D341Med (cell line): ENCODE measurements at regions not wholly inside any gene's neighbourhood (a gene's known extent, or its start where the extent isn't known, plus 50 kb on each side); places are given as distances from the start of the nearest gene placed in this dataset.

Source experiments
- DNase-seq: peaks from one replicate; pipeline ENCODE4 v3.0.0; 2012; ENCODE audit warnings: low spot score

DNA sequence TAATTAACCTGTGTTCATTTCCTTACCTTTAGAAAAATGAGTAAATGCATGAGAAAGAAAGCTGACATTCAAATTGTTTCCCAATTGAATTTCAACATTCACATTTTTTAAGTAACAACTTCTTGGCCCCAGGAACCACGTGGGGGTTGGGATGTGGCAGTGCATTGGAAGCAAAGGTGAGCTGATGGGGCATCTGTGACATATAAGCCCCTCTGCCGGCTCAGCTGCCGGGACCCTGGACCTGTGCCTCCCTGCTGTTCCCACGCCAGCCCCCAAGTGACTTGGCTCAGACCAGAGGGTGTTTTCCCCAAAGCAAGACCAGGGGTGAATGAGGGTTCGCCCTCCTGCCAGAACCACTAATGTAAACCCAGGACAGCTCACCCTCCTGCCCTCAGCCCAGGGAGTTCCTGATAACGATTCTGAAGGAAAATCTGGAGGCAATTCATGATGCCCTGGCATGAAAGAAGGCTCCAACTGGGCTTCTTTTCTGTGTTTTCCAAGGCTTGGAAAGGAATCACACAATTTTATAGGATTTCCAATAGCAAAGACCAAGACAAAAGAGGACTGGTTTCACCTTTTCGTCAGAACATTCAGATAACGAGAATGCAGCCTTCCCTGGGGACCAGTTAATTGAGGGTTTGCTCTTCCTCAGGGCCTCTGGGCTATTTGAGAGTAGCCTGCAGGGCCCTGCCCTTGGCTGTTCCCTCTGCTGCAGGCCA, 193.2 kb upstream of the TWIST2 start:
- DNase-seq, result no peak

- no peak for DNase-seq
Observed at GRCh38 chr2:238655198-238655860, 192.6 kb upstream of the TWIST2 start.

GRCh38 chr2:238655974-238656722, 191.7 kb upstream of the TWIST2 start:
- no peak for DNase-seq

- DNase-seq, result no peak
Observed at GRCh38 chr2:238657132-238658053, 190.5 kb upstream of the TWIST2 start.

- DNase-seq, result no peak
Observed at GRCh38 chr2:238658054-238658407, 189.9 kb upstream of the TWIST2 start.

DNA sequence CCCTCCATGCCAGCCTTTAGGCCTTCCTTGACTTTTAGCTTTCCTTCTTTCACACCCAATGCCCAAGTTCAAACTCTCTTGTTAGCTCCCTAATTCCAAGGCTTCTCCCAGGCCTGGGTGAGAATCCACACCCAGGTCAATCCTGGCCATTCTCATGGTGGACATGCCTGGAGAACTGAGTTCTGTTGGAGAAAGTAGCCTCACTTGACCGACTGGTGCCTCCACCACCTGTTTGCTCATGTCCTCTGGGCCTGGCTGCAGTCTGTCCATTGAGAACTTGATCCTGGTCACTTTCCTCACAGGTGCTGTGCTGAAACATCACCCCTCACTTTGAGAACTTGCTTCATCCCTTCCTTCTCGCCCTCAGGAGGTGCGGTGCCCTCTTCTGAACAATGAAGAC, 189.1 kb upstream of the TWIST2 start:
- DNase-seq, result no peak

DNA sequence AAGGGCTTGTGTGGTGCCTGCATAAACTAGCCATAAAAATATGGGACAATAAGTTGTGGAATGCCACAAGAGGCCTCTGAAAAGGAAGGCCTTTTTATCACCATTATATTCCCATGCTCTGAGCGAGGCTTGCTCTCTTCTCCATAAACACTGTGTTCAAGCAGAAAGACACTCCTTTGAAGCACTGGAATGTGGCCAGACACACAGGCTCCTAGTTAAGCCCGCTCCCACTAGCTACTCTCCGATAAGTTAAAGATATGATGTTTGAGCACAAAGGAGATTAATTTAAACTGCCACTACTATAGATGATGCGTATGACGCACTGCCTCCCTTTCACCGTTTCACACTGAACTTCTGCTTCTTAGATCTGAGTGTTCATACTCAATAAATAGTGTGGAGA, 188.7 kb upstream of the TWIST2 start:
- DNase-seq, result no peak

GRCh38 chr2:238663586-238663985, 184.3 kb upstream of the TWIST2 start:
- no peak for DNase-seq

- DNase-seq, result no peak
Observed at GRCh38 chr2:238665919-238666318, 182.0 kb upstream of the TWIST2 start.

- no peak for DNase-seq
Observed at GRCh38 chr2:238666543-238666942, 181.3 kb upstream of the TWIST2 start.

DNA sequence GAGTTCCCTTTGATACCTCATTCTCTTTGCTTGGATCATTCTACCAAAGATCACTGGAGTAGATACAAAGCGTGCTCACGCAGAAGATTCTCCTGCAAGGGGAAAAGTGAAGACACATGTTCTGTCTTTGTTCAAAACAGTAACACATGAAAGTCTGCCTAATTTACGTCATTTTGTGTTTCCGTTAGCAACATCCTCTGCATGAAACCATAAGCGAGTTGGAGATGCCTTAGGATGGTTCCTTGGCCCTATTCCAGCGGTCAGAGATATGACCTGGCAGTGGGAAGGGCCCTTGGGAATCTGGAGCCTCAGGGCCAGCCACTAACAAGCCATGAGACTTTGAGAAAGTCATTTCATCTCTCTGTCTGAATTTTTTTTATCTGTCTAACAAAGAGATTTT, 180.9 kb upstream of the TWIST2 start:
- DNase-seq, result no peak

DNA sequence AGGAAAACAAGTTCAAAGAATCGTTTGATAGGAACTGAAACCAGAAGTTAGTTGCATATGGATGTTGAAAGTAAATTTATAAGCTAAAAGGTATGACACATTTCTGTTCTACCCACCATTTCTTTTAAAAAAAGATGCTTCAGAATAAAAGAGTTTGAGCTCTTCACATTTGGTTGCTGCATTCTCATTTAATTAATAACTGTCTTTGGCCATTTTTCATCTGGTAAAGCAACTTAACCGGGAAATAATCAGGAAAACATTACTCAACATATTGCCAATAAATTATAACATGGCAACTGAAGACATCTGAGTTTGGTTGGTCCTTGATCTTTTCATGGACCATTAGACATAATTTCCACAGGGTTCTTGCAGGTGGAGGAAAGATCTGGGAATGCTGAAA, 180.2 kb upstream of the TWIST2 start:
- no peak for DNase-seq

DNA sequence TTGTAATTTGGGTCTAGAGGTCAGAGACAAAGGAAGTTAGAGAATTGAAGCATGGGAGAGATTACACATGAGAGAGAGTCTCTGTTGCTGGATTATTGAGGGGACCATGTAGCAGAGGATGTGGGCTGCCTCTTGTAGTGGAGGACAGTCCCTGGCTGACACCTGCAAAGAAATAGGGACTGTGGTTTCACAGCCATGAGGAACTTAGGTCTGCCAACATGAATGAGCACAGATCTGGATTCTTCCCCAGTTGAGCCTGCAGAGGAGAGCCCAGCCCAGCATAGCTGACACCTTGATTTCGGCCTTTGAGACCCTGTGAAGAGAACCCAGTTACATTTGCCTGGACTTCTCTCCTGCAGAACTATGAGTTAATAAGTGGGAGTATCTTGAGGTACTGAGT, 179.5 kb upstream of the TWIST2 start:
- DNase-seq, result no peak

GRCh38 chr2:238669046-238669445, 178.8 kb upstream of the TWIST2 start:
- DNase-seq, result no peak

- no peak for DNase-seq
Observed at GRCh38 chr2:238669581-238670080, 178.3 kb upstream of the TWIST2 start.

DNA sequence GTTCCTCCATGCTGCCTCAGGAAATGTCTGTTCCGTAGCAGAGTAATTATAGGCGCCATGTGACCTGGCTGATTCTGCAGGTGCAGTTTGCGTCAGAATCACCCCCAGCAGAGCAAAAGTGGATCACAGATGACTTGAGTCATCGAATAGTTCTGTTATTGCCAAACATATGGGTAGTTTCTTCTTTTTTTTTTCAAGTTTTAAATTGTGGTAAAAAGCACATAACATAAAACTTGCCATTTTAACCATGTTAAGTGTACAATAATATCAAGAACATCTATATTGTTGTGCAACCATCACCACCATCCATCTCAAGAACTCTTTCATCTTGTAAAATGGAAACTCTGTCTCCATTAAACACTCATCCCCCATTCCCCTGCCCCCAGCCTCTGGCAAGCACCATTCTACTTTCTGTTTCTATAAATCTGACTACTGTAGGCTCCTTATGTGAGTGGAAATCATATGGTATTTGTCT, 177.7 kb upstream of the TWIST2 start:
- DNase-seq, result no peak

DNA sequence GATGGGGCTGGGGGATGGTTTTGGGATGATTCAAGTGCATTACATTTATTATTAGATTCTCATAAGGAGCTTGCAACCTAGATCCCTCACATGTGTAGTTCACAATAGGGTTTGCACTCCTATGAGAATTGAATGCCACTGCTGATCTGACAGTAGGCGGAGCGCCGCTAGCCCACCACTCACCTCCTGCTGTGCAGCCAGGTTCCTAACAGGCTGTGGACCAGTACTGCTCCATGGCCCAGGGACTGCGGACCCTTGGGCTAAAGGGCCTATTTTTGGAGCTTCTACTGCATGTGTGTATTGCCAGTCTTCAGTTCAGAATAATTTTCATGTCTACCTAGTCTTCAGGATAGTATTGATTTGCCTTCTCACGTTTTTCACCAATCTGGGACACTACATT, 165.3 kb upstream of the TWIST2 start:
- no peak for DNase-seq

GRCh38 chr2:238684362-238685326, 163.2 kb upstream of the TWIST2 start:
- DNase-seq, result no peak

GRCh38 chr2:238685327-238685709, 162.6 kb upstream of the TWIST2 start:
- DNase-seq, result no peak

GRCh38 chr2:238685713-238686112, 162.2 kb upstream of the TWIST2 start:
- DNase-seq, result no peak

DNA sequence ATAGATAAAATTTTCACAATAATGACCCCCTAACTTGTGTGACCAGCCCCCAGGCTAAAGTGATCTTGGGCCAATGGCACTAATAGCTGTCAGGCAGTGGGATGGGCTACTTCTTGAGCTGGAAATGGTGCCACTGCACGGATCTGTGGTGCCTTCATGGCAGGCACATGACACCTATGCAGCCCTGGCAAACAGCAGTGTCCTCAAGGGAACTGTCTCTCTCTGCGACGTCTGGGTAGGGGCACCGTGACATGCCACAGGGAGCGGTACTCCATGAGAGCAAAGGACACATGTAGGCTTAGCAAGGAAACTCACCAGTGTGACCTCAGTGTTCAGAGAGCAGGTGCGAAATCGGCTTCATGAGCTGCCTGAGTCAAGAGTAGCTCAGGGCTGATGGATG, 161.7 kb upstream of the TWIST2 start:
- DNase-seq, result no peak
